ENCODE measurements at regions not wholly inside any gene's neighbourhood (a gene's known extent, or its start where the extent isn't known, plus 50 kb on each side); places are given as distances from the start of the nearest gene placed in this dataset.

GRCh38 chr2:239574054-239574433 lies 173.2 kb upstream of the HDAC4 start:
- TF ChIP-seq CTCF (IDR thresholded peaks at IDR 0.05) (no peak), POLR2A (IDR thresholded peaks at IDR 0.05) (no peak)
